ENCODE measurements at regions not wholly inside any gene's neighbourhood (a gene's known extent, or its start where the extent isn't known, plus 50 kb on each side); places are given as distances from the start of the nearest gene placed in this dataset.

GRCh38 chr10:78575400-78575799 is 493.4 kb upstream of the ZMIZ1 start:
- no peaks in the 10 kb centered on the region for H3K36me3 ChIP-seq (ENCODE audit: control insufficient read depth in 1 of 2, insufficient read depth in 2 of 2, low read length in 2 of 2)

GRCh38 chr10:78576276-78576675 is 492.5 kb upstream of the ZMIZ1 start:
- no peaks in the 10 kb centered on the region for H3K27me3 ChIP-seq (ENCODE audit: low read depth, low read length)
- H3K36me3 ChIP-seq (ENCODE audit: control insufficient read depth in 1 of 2, insufficient read depth in 2 of 2, low read length in 2 of 2), result no peaks in the 10 kb centered on the region
- H3K27ac ChIP-seq (ENCODE audit: low read length), result no peak overlapping the region
- H3K9me3 ChIP-seq (ENCODE audit: control insufficient read depth in 1 of 2, low read length in 2 of 2), result no peaks in the 10 kb centered on the region
- no peak overlapping the region for H3K4me3 ChIP-seq (ENCODE audit: low read depth in 1 of 2, low read length in 2 of 2)
- peaks cover 7 to 22% of the 10 kb centered on the region in 2 donors for H3K4me1 ChIP-seq (ENCODE audit: control insufficient read depth in 1 of 2, insufficient read depth in 2 of 2, low read length in 2 of 2)

More at GRCh38 chr10:78575400-78575799, 493.4 kb upstream of the ZMIZ1 start:
- Histone ChIP-seq H3K27ac (ENCODE audit: low read length) (no peak overlapping the region), H3K27me3 (ENCODE audit: low read depth, low read length) (no peaks in the 10 kb centered on the region), H3K4me1 (ENCODE audit: control insufficient read depth in 1 of 2, insufficient read depth in 2 of 2, low read length in 2 of 2) (peaks cover 7 to 22% of the 10 kb centered on the region in 2 donors), H3K9me3 (ENCODE audit: control insufficient read depth in 1 of 2, low read length in 2 of 2) (no peaks in the 10 kb centered on the region), H3K4me3 (ENCODE audit: low read depth in 1 of 2, low read length in 2 of 2) (no peak overlapping the region)

GRCh38 chr10:78577712-78578111 is 491.1 kb upstream of the ZMIZ1 start:
- H3K36me3 ChIP-seq (ENCODE audit: control insufficient read depth in 1 of 2, insufficient read depth in 2 of 2, low read length in 2 of 2), result no peaks in the 10 kb centered on the region
- H3K4me1 ChIP-seq (ENCODE audit: control insufficient read depth in 1 of 2, insufficient read depth in 2 of 2, low read length in 2 of 2), result peaks cover 1 to 12% of the 10 kb centered on the region in 2 donors

GRCh38 chr10:78578929-78579328 is 489.8 kb upstream of the ZMIZ1 start:
- Histone ChIP-seq H3K27me3 (ENCODE audit: low read depth, low read length) (no peaks in the 10 kb centered on the region), H3K9me3 (ENCODE audit: control insufficient read depth in 1 of 2, low read length in 2 of 2) (no peaks in the 10 kb centered on the region), H3K36me3 (ENCODE audit: control insufficient read depth in 1 of 2, insufficient read depth in 2 of 2, low read length in 2 of 2) (no peaks in the 10 kb centered on the region), H3K4me3 (ENCODE audit: low read depth in 1 of 2, low read length in 2 of 2) (no peak overlapping the region), H3K27ac (ENCODE audit: low read length) (no peak overlapping the region), H3K4me1 (ENCODE audit: control insufficient read depth in 1 of 2, insufficient read depth in 2 of 2, low read length in 2 of 2) (peaks cover 0 to 8% of the 10 kb centered on the region in 2 donors)

More at GRCh38 chr10:78577712-78578111, 491.1 kb upstream of the ZMIZ1 start:
- Histone ChIP-seq H3K27me3 (ENCODE audit: low read depth, low read length) (no peaks in the 10 kb centered on the region), H3K9me3 (ENCODE audit: control insufficient read depth in 1 of 2, low read length in 2 of 2) (no peaks in the 10 kb centered on the region), H3K4me3 (ENCODE audit: low read depth in 1 of 2, low read length in 2 of 2) (no peak overlapping the region), H3K27ac (ENCODE audit: low read length) (no peak overlapping the region)

- Histone ChIP-seq H3K36me3 (ENCODE audit: control insufficient read depth in 1 of 2, insufficient read depth in 2 of 2, low read length in 2 of 2) (no peaks in the 10 kb centered on the region), H3K9me3 (ENCODE audit: control insufficient read depth in 1 of 2, low read length in 2 of 2) (no peaks in the 10 kb centered on the region), H3K4me3 (ENCODE audit: low read depth in 1 of 2, low read length in 2 of 2) (no peak overlapping the region), H3K4me1 (ENCODE audit: control insufficient read depth in 1 of 2, insufficient read depth in 2 of 2, low read length in 2 of 2) (peaks cover 0 to 9% of the 10 kb centered on the region in 2 donors), H3K27me3 (ENCODE audit: low read depth, low read length) (no peaks in the 10 kb centered on the region), H3K27ac (ENCODE audit: low read length) (no peak overlapping the region)
Observed at GRCh38 chr10:78579576-78579975, 489.2 kb upstream of the ZMIZ1 start.

GRCh38 chr10:78579995-78580394 is 488.8 kb upstream of the ZMIZ1 start:
- no peak overlapping the region for H3K27ac ChIP-seq (ENCODE audit: low read length)
- H3K36me3 ChIP-seq (ENCODE audit: control insufficient read depth in 1 of 2, insufficient read depth in 2 of 2, low read length in 2 of 2), result no peaks in the 10 kb centered on the region
- H3K4me3 ChIP-seq (ENCODE audit: low read depth in 1 of 2, low read length in 2 of 2), result no peak overlapping the region
- peaks cover 0 to 12% of the 10 kb centered on the region in 2 donors for H3K4me1 ChIP-seq (ENCODE audit: control insufficient read depth in 1 of 2, insufficient read depth in 2 of 2, low read length in 2 of 2)
- H3K27me3 ChIP-seq (ENCODE audit: low read depth, low read length), result no peaks in the 10 kb centered on the region
- no peaks in the 10 kb centered on the region for H3K9me3 ChIP-seq (ENCODE audit: control insufficient read depth in 1 of 2, low read length in 2 of 2)

GRCh38 chr10:78581133-78581694 is 487.6 kb upstream of the ZMIZ1 start:
- H3K36me3 ChIP-seq (ENCODE audit: control insufficient read depth in 1 of 2, insufficient read depth in 2 of 2, low read length in 2 of 2), result no peaks in the 10 kb centered on the region
- H3K27ac ChIP-seq (ENCODE audit: low read length), result no peak overlapping the region
- no peaks in the 10 kb centered on the region for H3K27me3 ChIP-seq (ENCODE audit: low read depth, low read length)
- H3K4me1 ChIP-seq (ENCODE audit: control insufficient read depth in 1 of 2, insufficient read depth in 2 of 2, low read length in 2 of 2), result peaks cover 0 to 10% of the 10 kb centered on the region in 2 donors
- H3K9me3 ChIP-seq (ENCODE audit: control insufficient read depth in 1 of 2, low read length in 2 of 2), result no peaks in the 10 kb centered on the region
- no peak overlapping the region for H3K4me3 ChIP-seq (ENCODE audit: low read depth in 1 of 2, low read length in 2 of 2)

GRCh38 chr10:78582540-78582939 is 486.2 kb upstream of the ZMIZ1 start:
- Histone ChIP-seq H3K27ac (ENCODE audit: low read length) (no peak overlapping the region), H3K9me3 (ENCODE audit: control insufficient read depth in 1 of 2, low read length in 2 of 2) (no peaks in the 10 kb centered on the region), H3K4me1 (ENCODE audit: control insufficient read depth in 1 of 2, insufficient read depth in 2 of 2, low read length in 2 of 2) (peaks cover 0 to 14% of the 10 kb centered on the region in 2 donors), H3K27me3 (ENCODE audit: low read depth, low read length) (no peaks in the 10 kb centered on the region), H3K4me3 (ENCODE audit: low read depth in 1 of 2, low read length in 2 of 2) (no peak overlapping the region), H3K36me3 (ENCODE audit: control insufficient read depth in 1 of 2, insufficient read depth in 2 of 2, low read length in 2 of 2) (no peaks in the 10 kb centered on the region)

GRCh38 chr10:78584266-78584665 is 484.5 kb upstream of the ZMIZ1 start:
- H3K27me3 ChIP-seq (ENCODE audit: low read depth, low read length), result no peaks in the 10 kb centered on the region
- no peaks in the 10 kb centered on the region for H3K36me3 ChIP-seq (ENCODE audit: control insufficient read depth in 1 of 2, insufficient read depth in 2 of 2, low read length in 2 of 2)
- H3K4me3 ChIP-seq (ENCODE audit: low read depth in 1 of 2, low read length in 2 of 2), result no peak overlapping the region
- no peaks in the 10 kb centered on the region for H3K9me3 ChIP-seq (ENCODE audit: control insufficient read depth in 1 of 2, low read length in 2 of 2)
- no peak overlapping the region for H3K27ac ChIP-seq (ENCODE audit: low read length)
- peaks cover 5 to 24% of the 10 kb centered on the region in 2 donors for H3K4me1 ChIP-seq (ENCODE audit: control insufficient read depth in 1 of 2, insufficient read depth in 2 of 2, low read length in 2 of 2)

- H3K4me1 ChIP-seq (ENCODE audit: control insufficient read depth in 1 of 2, insufficient read depth in 2 of 2, low read length in 2 of 2), result peaks cover 5 to 24% of the 10 kb centered on the region in 2 donors
- H3K27me3 ChIP-seq (ENCODE audit: low read depth, low read length), result no peaks in the 10 kb centered on the region
- H3K27ac ChIP-seq (ENCODE audit: low read length), result no peak overlapping the region
Observed at GRCh38 chr10:78584681-78585080, 484.1 kb upstream of the ZMIZ1 start.

GRCh38 chr10:78585952-78586351 is 482.8 kb upstream of the ZMIZ1 start:
- H3K27ac ChIP-seq (ENCODE audit: low read length), result no peak overlapping the region
- peaks cover 5 to 20% of the 10 kb centered on the region in 2 donors for H3K4me1 ChIP-seq (ENCODE audit: control insufficient read depth in 1 of 2, insufficient read depth in 2 of 2, low read length in 2 of 2)
- H3K36me3 ChIP-seq (ENCODE audit: control insufficient read depth in 1 of 2, insufficient read depth in 2 of 2, low read length in 2 of 2), result no peaks in the 10 kb centered on the region
- H3K4me3 ChIP-seq (ENCODE audit: low read depth in 1 of 2, low read length in 2 of 2), result no peak overlapping the region
- no peaks in the 10 kb centered on the region for H3K27me3 ChIP-seq (ENCODE audit: low read depth, low read length)
- no peaks in the 10 kb centered on the region for H3K9me3 ChIP-seq (ENCODE audit: control insufficient read depth in 1 of 2, low read length in 2 of 2)

More at GRCh38 chr10:78584681-78585080, 484.1 kb upstream of the ZMIZ1 start:
- Histone ChIP-seq H3K4me3 (ENCODE audit: low read depth in 1 of 2, low read length in 2 of 2) (no peak overlapping the region), H3K36me3 (ENCODE audit: control insufficient read depth in 1 of 2, insufficient read depth in 2 of 2, low read length in 2 of 2) (no peaks in the 10 kb centered on the region), H3K9me3 (ENCODE audit: control insufficient read depth in 1 of 2, low read length in 2 of 2) (no peaks in the 10 kb centered on the region)

- H3K4me3 ChIP-seq (ENCODE audit: low read depth in 1 of 2, low read length in 2 of 2), result no peak overlapping the region
- H3K27ac ChIP-seq (ENCODE audit: low read length), result peak overlapping the region; percentile 25
- H3K27me3 ChIP-seq (ENCODE audit: low read depth, low read length), result no peaks in the 10 kb centered on the region
- no peaks in the 10 kb centered on the region for H3K36me3 ChIP-seq (ENCODE audit: control insufficient read depth in 1 of 2, insufficient read depth in 2 of 2, low read length in 2 of 2)
- H3K4me1 ChIP-seq (ENCODE audit: control insufficient read depth in 1 of 2, insufficient read depth in 2 of 2, low read length in 2 of 2), result peaks cover 5 to 20% of the 10 kb centered on the region in 2 donors
- H3K9me3 ChIP-seq (ENCODE audit: control insufficient read depth in 1 of 2, low read length in 2 of 2), result no peaks in the 10 kb centered on the region
Observed at GRCh38 chr10:78588194-78588811, 480.5 kb upstream of the ZMIZ1 start.

All from muscle layer of duodenum (tissue), 2 donors.